ENCODE measurements at regions not wholly inside any gene's neighbourhood (a gene's known extent, or its start where the extent isn't known, plus 50 kb on each side); places are given as distances from the start of the nearest gene placed in this dataset.

DNA sequence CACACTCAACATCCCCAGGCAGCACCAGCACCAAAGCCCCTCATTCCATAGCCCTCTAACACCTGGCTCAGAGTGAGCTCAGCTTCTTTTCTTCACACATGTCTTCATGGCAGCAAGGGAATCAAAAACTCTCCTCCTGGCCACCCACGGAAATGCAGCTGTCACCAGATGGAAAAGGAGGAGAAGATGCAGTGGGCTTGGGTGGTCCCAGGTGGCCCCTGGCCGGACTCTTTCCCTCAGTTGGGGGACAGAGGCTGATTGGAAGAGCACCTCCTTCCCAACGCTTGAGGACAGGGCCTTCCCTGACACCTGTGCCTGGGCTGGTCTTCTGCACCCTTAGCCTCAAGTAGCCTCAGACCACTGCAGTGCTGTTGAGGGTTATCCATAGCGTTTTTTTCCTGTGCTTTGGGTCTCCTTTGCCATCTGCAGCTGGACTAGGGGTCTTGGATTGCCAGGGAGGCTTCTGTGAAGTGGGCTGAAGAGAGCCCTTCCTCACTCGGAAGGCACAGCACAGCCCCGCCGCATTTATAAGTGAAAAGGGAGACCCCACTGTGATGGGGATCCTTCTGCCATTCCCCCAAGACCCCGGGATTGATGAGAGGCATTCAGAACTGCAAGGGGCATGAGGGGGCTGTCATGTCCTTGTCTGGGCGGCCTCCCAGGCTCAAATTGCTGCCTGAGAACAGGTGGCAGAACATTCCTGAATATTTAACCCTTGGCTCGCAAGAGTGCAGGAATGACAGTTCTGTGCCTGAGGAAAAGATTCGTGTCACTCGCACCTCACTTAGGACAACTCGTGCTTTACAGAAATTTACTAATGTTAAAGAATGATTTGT lies 200.0 kb downstream of the AUH start:
- DNase-seq: no peak

DNA sequence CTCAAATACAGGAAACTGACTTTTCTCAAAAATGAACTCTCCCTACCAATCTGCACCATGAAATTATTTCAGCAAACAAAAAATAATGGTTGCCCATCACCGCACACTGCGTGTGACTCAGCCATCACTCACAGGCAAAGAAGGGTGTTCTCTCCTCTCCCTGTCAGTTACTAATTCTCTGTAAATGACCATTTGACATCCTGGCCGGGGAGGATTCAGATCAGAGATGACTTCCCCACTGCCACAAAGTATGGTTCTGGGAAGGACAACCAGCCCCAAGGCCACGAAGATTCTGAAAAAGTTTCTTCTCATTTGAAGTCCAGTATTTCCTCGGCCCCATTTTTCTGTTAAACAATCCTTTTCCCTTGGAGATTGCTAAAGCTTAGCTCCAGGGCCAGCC lies 199.4 kb downstream of the AUH start:
- no peak for DNase-seq

DNA sequence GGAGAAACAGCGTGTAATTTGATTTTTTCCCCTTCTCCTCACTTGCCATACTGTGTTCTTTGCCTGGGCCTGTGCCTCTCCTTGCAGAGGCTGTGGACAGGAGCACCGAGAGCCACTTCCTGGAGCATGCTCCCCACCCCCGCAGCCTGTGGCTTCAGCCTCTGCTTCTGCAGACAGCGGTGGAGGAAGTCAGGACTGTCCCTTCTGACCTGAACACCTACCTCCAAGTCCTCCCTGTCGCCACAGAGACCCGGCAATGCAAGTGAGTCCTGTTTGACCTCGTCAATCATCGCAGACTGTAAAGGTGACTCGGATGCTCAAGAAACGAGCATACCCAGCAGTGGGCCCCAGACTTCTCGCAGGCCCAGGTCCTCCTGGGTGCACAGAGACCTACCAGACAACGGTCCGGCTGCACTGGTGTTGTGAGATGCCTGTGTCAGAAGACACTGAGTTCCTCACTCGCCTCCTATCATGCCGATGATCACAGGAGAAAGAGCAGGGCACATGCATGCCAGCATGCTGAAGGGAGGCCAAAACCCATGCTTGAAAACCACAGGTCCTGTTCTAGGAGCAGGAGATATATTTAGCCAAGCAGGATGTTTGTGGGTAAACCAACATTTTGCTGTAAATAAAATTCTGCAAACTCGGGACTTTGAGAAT lies 198.8 kb downstream of the AUH start:
- DNase-seq: no peak

- DNase-seq: no peak
Measured at GRCh38 chr9:91163444-91163772, 198.3 kb downstream of the AUH start.

DNA sequence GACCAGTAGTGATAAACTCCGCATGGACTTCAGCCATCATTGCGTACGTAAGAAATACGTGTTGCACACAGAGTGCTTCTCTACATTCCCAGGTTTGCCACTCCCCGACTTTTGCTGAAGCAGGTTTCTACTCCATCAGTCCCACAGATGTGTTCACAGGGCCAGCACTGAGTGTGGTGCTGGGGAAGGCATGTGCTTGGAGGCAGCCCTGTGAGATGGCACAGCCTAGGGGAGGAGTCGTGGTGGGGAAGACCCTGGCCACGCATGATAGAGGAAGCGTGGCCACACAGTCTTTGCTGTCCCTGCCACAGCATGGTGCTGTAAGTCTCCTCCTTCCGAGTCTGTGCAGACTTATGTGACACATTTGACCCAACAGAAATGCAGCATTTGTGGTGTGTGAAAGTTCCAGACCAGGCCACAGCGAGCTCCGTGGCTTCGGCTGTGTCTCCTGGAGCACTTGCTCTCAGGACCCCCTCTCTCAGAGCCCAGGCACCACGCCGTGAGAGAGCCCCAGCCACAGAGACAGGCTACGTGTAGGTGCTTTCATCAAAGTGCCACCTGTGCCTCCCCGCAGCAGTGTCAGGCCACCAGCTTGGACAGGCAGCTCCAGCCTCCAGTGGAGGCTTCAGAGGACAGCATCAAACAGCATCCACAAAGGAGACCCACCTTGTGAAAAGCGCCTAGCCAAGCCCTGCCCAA lies 197.8 kb downstream of the AUH start:
- DNase-seq: no peak
